Gastrocnemius medialis (tissue), 4 donors: ENCODE measurements at regions not wholly inside any gene's neighbourhood (a gene's known extent, or its start where the extent isn't known, plus 50 kb on each side); places are given as distances from the start of the nearest gene placed in this dataset.

ENCODE experiments used
- CTCF ChIP-seq, 5 experiments: fragments of 450-650 bp in 3 of 5; fragments of 200-600 bp in 2 of 5; sonication (generic) in 2 of 5; IDR thresholded peaks in 4 of 5; conservative IDR thresholded peaks in 1 of 5; 1 replicate in 4 of 5; 2 replicates in 1 of 5; pipeline ENCODE4 v1.5.1; 2016 to 2019; ENCODE audit warnings: antibody characterized with exemption in 5 of 5, mild to moderate bottlenecking in 3 of 5, moderate library complexity in 3 of 5
- POLR2A ChIP-seq, 2 donors: fragments of 450-650 bp; IDR thresholded peaks; one replicate each; pipeline ENCODE4 v1.6.1; 2017; ENCODE audit warnings: antibody characterized with exemption in 2 of 2, mild to moderate bottlenecking in 2 of 2, moderate library complexity in 2 of 2

- no peak for TF ChIP-seq CTCF (IDR thresholded peaks at IDR 0.05 in 4 of 5, conservative IDR thresholded peaks at IDR 0.05 in 1 of 5)
- TF ChIP-seq POLR2A (IDR thresholded peaks at IDR 0.05), result no peak
These were observed 317.6 kb downstream of the GPD2 start for GRCh38 chr2:156753766-156754165.
